ENCODE measurements at regions not wholly inside any gene's neighbourhood (a gene's known extent, or its start where the extent isn't known, plus 50 kb on each side); places are given as distances from the start of the nearest gene placed in this dataset.

GRCh38 chr2:125373293-125373692 lies 1282.7 kb upstream of the GYPC start:
- no peak overlapping the region for H3K4me3 ChIP-seq (ENCODE audit: low read length, poor library complexity, severe bottlenecking)
- no peaks in the 10 kb centered on the region for H3K9me3 ChIP-seq (ENCODE audit: insufficient read depth, low read depth, low read length)
- no peak overlapping the region for H3K9ac ChIP-seq (ENCODE audit: low read depth, low read length, poor library complexity, severe bottlenecking)
- no peaks in the 10 kb centered on the region for H3K36me3 ChIP-seq (ENCODE audit: insufficient read depth, low read length)
- no peaks in the 10 kb centered on the region for H3K27me3 ChIP-seq (ENCODE audit: insufficient read depth, low read length, poor library complexity, severe bottlenecking)
- no peak overlapping the region for H2AFZ ChIP-seq (ENCODE audit: low read length)
- no peak overlapping the region for H3K4me2 ChIP-seq (ENCODE audit: low read depth, low read length, poor library complexity, severe bottlenecking)
- no peaks in the 10 kb centered on the region for H3K79me2 ChIP-seq (ENCODE audit: insufficient read depth, low read length)
- H4K20me1 ChIP-seq (ENCODE audit: insufficient read depth, low read length, poor library complexity, severe bottlenecking) = no peaks in the 10 kb centered on the region
- H3K4me1 ChIP-seq (ENCODE audit: insufficient read depth, low read length, poor library complexity, severe bottlenecking) = no peaks in the 10 kb centered on the region
- no peaks in the 10 kb centered on the region for H3F3A ChIP-seq (ENCODE audit: low read depth)
- no peaks in the 10 kb centered on the region for H3K9me2 ChIP-seq (replicated peaks; ENCODE audit: low read depth, low read length)
- TF ChIP-seq CTCF (conservative IDR thresholded peaks at IDR 0.05; ENCODE audit: low read length) = no peak
- TF ChIP-seq EZH2phosphoT487 (IDR thresholded peaks at IDR 0.05; ENCODE audit: borderline replicate concordance) = no peak

DNA sequence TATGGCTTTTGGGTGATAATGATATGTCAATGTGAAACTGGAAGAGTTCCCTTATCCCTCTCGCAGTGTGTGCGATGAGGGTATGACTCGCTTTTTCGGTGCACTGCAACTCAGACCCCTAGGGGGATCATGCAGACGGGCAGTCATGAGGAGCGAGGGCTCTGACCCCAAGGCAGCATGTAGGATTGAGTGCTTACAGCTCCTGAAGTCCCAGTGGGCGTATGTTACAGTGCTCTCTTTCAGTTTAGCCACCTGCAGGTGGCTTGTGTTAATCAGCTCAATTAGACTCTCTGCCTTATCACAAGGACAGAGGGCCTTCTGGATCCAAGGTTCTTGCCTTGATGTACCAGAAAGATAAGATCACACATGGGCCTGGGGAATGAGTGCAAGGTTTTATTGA lies 1269.9 kb upstream of the GYPC start:
- H3K27me3 ChIP-seq (ENCODE audit: insufficient read depth, low read length, poor library complexity, severe bottlenecking) = no peaks in the 10 kb centered on the region
- no peaks in the 10 kb centered on the region; the same call in 1 of the 2 replicates for H3K9me3 ChIP-seq (ENCODE audit: insufficient read depth, low read depth, low read length)
- TF ChIP-seq EZH2phosphoT487 (IDR thresholded peaks at IDR 0.05; ENCODE audit: borderline replicate concordance) = no peak
- TF ChIP-seq CTCF (conservative IDR thresholded peaks at IDR 0.05; ENCODE audit: low read length) = no peak
- H3K4me1 ChIP-seq (ENCODE audit: insufficient read depth, low read length, poor library complexity, severe bottlenecking) = no peaks in the 10 kb centered on the region
- no peak overlapping the region for H3K9ac ChIP-seq (ENCODE audit: low read depth, low read length, poor library complexity, severe bottlenecking)
- H3F3A ChIP-seq (ENCODE audit: low read depth) = no peaks in the 10 kb centered on the region
- no peaks in the 10 kb centered on the region for H3K79me2 ChIP-seq (ENCODE audit: insufficient read depth, low read length)
- H3K9me2 ChIP-seq (replicated peaks; ENCODE audit: low read depth, low read length) = no peaks in the 10 kb centered on the region
- no peak overlapping the region for H2AFZ ChIP-seq (ENCODE audit: low read length)
- H3K36me3 ChIP-seq (ENCODE audit: insufficient read depth, low read length) = no peaks in the 10 kb centered on the region
- H3K4me2 ChIP-seq (ENCODE audit: low read depth, low read length, poor library complexity, severe bottlenecking) = no peak overlapping the region
- H3K4me3 ChIP-seq (ENCODE audit: low read length, poor library complexity, severe bottlenecking) = no peak overlapping the region
- H4K20me1 ChIP-seq (ENCODE audit: insufficient read depth, low read length, poor library complexity, severe bottlenecking) = no peaks in the 10 kb centered on the region

GRCh38 chr2:125397535-125398251 lies 1258.3 kb upstream of the GYPC start:
- TF ChIP-seq CTCF (conservative IDR thresholded peaks at IDR 0.05; ENCODE audit: low read length) = no peak
- no peak for TF ChIP-seq EZH2phosphoT487 (IDR thresholded peaks at IDR 0.05; ENCODE audit: borderline replicate concordance)
- no peaks in the 10 kb centered on the region for H3K79me2 ChIP-seq (ENCODE audit: insufficient read depth, low read length)
- no peaks in the 10 kb centered on the region for H4K20me1 ChIP-seq (ENCODE audit: insufficient read depth, low read length, poor library complexity, severe bottlenecking)
- no peaks in the 10 kb centered on the region for H3K9me2 ChIP-seq (replicated peaks; ENCODE audit: low read depth, low read length)
- H3K9me3 ChIP-seq (ENCODE audit: insufficient read depth, low read depth, low read length) = no peaks in the 10 kb centered on the region
- no peak overlapping the region for H3K4me3 ChIP-seq (ENCODE audit: low read length, poor library complexity, severe bottlenecking)
- H3K27me3 ChIP-seq (ENCODE audit: insufficient read depth, low read length, poor library complexity, severe bottlenecking) = no peaks in the 10 kb centered on the region
- no peak overlapping the region for H3K9ac ChIP-seq (ENCODE audit: low read depth, low read length, poor library complexity, severe bottlenecking)
- no peaks in the 10 kb centered on the region for H3F3A ChIP-seq (ENCODE audit: low read depth)
- no peaks in the 10 kb centered on the region for H3K36me3 ChIP-seq (ENCODE audit: insufficient read depth, low read length)
- H3K4me1 ChIP-seq (ENCODE audit: insufficient read depth, low read length, poor library complexity, severe bottlenecking) = no peaks in the 10 kb centered on the region
- no peak overlapping the region for H3K4me2 ChIP-seq (ENCODE audit: low read depth, low read length, poor library complexity, severe bottlenecking)
- H2AFZ ChIP-seq (ENCODE audit: low read length) = no peak overlapping the region

All from Loucy (cell line).